ENCODE measurements at regions not wholly inside any gene's neighbourhood (a gene's known extent, or its start where the extent isn't known, plus 50 kb on each side); places are given as distances from the start of the nearest gene placed in this dataset.

GRCh38 chr6:62971976-62972658 lies 239.2 kb upstream of the FKBP1C start:
- H3K36me3 Mint-ChIP-seq (ENCODE audit: low read depth) = no peaks in the 10 kb centered on the region
- H3K27ac Mint-ChIP-seq (ENCODE audit: unreplicated experiment) = no peak overlapping the region
- no peak for TF ChIP-seq CTCF (IDR thresholded peaks at IDR 0.05)
- H3K4me3 Mint-ChIP-seq (ENCODE audit: unreplicated experiment) = no peak overlapping the region
- no peak for DNase-seq (ENCODE audit: low spot score)
- H3K4me1 Mint-ChIP-seq (ENCODE audit: low read depth) = no peaks in the 10 kb centered on the region
- H3K9me3 Mint-ChIP-seq (ENCODE audit: low read depth) = no peaks in the 10 kb centered on the region
- peaks cover 7% of the 10 kb centered on the region for H3K27me3 Mint-ChIP-seq (ENCODE audit: low read depth)

- Mint-ChIP-seq H3K27ac (ENCODE audit: unreplicated experiment) (no peak overlapping the region), H3K4me1 (ENCODE audit: low read depth) (no peaks in the 10 kb centered on the region), H3K27me3 (ENCODE audit: low read depth) (peaks cover 7% of the 10 kb centered on the region), H3K4me3 (ENCODE audit: unreplicated experiment) (no peak overlapping the region), H3K9me3 (ENCODE audit: low read depth) (no peaks in the 10 kb centered on the region), H3K36me3 (ENCODE audit: low read depth) (no peaks in the 10 kb centered on the region)
- TF ChIP-seq CTCF (IDR thresholded peaks at IDR 0.05) = no peak
- no peak for DNase-seq (ENCODE audit: low spot score)
Observed at GRCh38 chr6:62974452-62974851, 236.8 kb upstream of the FKBP1C start.

GRCh38 chr6:62976566-62976965 lies 234.7 kb upstream of the FKBP1C start:
- H3K9me3 Mint-ChIP-seq (ENCODE audit: low read depth) = no peaks in the 10 kb centered on the region
- H3K4me1 Mint-ChIP-seq (ENCODE audit: low read depth) = no peaks in the 10 kb centered on the region
- peaks cover 9% of the 10 kb centered on the region for H3K27me3 Mint-ChIP-seq (ENCODE audit: low read depth)
- no peak overlapping the region for H3K27ac Mint-ChIP-seq (ENCODE audit: unreplicated experiment)
- H3K4me3 Mint-ChIP-seq (ENCODE audit: unreplicated experiment) = no peak overlapping the region
- no peak for DNase-seq (ENCODE audit: low spot score)
- no peak for TF ChIP-seq CTCF (IDR thresholded peaks at IDR 0.05)
- H3K36me3 Mint-ChIP-seq (ENCODE audit: low read depth) = no peaks in the 10 kb centered on the region

GRCh38 chr6:62978920-62979319 lies 232.3 kb upstream of the FKBP1C start:
- Mint-ChIP-seq H3K9me3 (ENCODE audit: low read depth) (no peaks in the 10 kb centered on the region), H3K27ac (ENCODE audit: unreplicated experiment) (no peak overlapping the region), H3K36me3 (ENCODE audit: low read depth) (no peaks in the 10 kb centered on the region), H3K4me1 (ENCODE audit: low read depth) (no peaks in the 10 kb centered on the region), H3K27me3 (ENCODE audit: low read depth) (peaks cover 11% of the 10 kb centered on the region), H3K4me3 (ENCODE audit: unreplicated experiment) (no peak overlapping the region)
- no peak for DNase-seq (ENCODE audit: low spot score)
- no peak for TF ChIP-seq CTCF (IDR thresholded peaks at IDR 0.05)

GRCh38 chr6:62980093-62980492 lies 231.2 kb upstream of the FKBP1C start:
- Mint-ChIP-seq H3K36me3 (ENCODE audit: low read depth) (no peaks in the 10 kb centered on the region), H3K27me3 (ENCODE audit: low read depth) (peaks cover 11% of the 10 kb centered on the region), H3K27ac (ENCODE audit: unreplicated experiment) (no peak overlapping the region), H3K4me3 (ENCODE audit: unreplicated experiment) (no peak overlapping the region), H3K4me1 (ENCODE audit: low read depth) (no peaks in the 10 kb centered on the region), H3K9me3 (ENCODE audit: low read depth) (no peaks in the 10 kb centered on the region)
- TF ChIP-seq CTCF (IDR thresholded peaks at IDR 0.05) = no peak
- DNase-seq (ENCODE audit: low spot score) = no peak
